Esophagus squamous epithelium (tissue), 4 donors: ENCODE measurements at regions not wholly inside any gene's neighbourhood (a gene's known extent, or its start where the extent isn't known, plus 50 kb on each side); places are given as distances from the start of the nearest gene placed in this dataset.

Experiments
- CTCF ChIP-seq, 6 experiments: fragments of 450-650 bp in 4 of 6; fragments of 200-600 bp in 2 of 6; sonication (generic) in 2 of 6; IDR thresholded peaks; one replicate each; pipeline ENCODE4 v1.5.1; 2016 to 2019; ENCODE audit warnings: antibody characterized with exemption in 6 of 6, mild to moderate bottlenecking in 4 of 6, moderate library complexity in 4 of 6
- POLR2A ChIP-seq, 4 donors: fragments of 450-650 bp; IDR thresholded peaks; one replicate each; pipeline ENCODE4 v1.6.1; 2017; ENCODE audit warnings: antibody characterized with exemption in 4 of 4, mild to moderate bottlenecking in 4 of 4, moderate library complexity in 3 of 4

- no peak for TF ChIP-seq CTCF (IDR thresholded peaks at IDR 0.05)
- TF ChIP-seq POLR2A (IDR thresholded peaks at IDR 0.05), result no peak
Measured at GRCh38 chr1:2941040-2941439, 80.2 kb upstream of the ACTRT2 start.
